Transverse colon (tissue), 4 donors: ENCODE measurements at regions not wholly inside any gene's neighbourhood (a gene's known extent, or its start where the extent isn't known, plus 50 kb on each side); places are given as distances from the start of the nearest gene placed in this dataset.

ENCODE experiments used
- DNase-seq: peaks from one replicate; pipeline ENCODE4 v3.0.0-alpha.2; 2019
- H3K27ac ChIP-seq, 4 donors: fragments of 200-600 bp; sonication (generic); 2 replicates each; pipeline ENCODE4 v1.5.1; 2016 to 2018; ENCODE audit warnings: inconsistent platforms in 4 of 4
- H3K27me3 ChIP-seq: fragments of 200-600 bp; sonication (generic); 2 replicates; pipeline ENCODE4 v1.5.1; 2017; ENCODE audit warnings: inconsistent platforms
- H3K36me3 ChIP-seq, 4 donors: fragments of 200-600 bp; sonication (generic); 2 replicates each; pipeline ENCODE4 v1.5.1; 2017 to 2019; ENCODE audit warnings: inconsistent platforms in 4 of 4
- H3K4me1 ChIP-seq, 4 donors: fragments of 200-600 bp; sonication (generic); 2 replicates each; pipeline ENCODE4 v1.5.1; 2017 to 2020; ENCODE audit warnings: inconsistent platforms in 4 of 4
- H3K4me3 ChIP-seq, 4 donors: fragments of 200-600 bp; sonication (generic); 1 replicate in 1 of 4; 2 replicates in 3 of 4; pipeline versions ENCODE4 v1.5.1 to v1.6.1; 2017 to 2019; ENCODE audit warnings: inconsistent platforms in 4 of 4
- H3K9me3 ChIP-seq, 2 donors: fragments of 200-600 bp; sonication (generic); 2 replicates each; pipeline ENCODE4 v1.5.1; 2017 to 2019; ENCODE audit warnings: inconsistent platforms in 2 of 2
- EP300 ChIP-seq: sonication (generic); formaldehyde crosslinking; IDR thresholded peaks from one replicate; pipeline ENCODE4 v1.6.1; 2017; ENCODE audit warnings: antibody characterized with exemption, low read depth
- POLR2A ChIP-seq: fragments of 450-650 bp; IDR thresholded peaks from one replicate; pipeline ENCODE4 v1.6.1; 2016; ENCODE audit warnings: antibody characterized with exemption, mild to moderate bottlenecking, moderate library complexity
- POLR2AphosphoS5 ChIP-seq, 3 donors: sonication (generic); formaldehyde crosslinking; IDR thresholded peaks; one replicate each; pipeline ENCODE4 v1.6.1; 2016; ENCODE audit warnings: antibody characterized with exemption in 3 of 3
- WGBS, 2 donors: methylation state at CpG; one replicate each; pipeline ENCODE4 v1.1.5; 2018; ENCODE audit warnings: low coverage in 1 of 2; 5-methylcytosine and 5-hydroxymethylcytosine counted together
- in situ Hi-C, 4 donors: fragments of 200-750 bp; cut with MboI; loops; one replicate each; pipeline versions ENCODE4 v1.15.0 to v1.15.1; 2017; ENCODE audit warnings: low sequenced_read_pairs in 3 of 4, low pct_ligation_motif_present in 1 of 4, low pct_unique_long_range_greater_than_20kb in 1 of 4
- intact Hi-C: fragments of 100-400 bp; cut with DNase I; formaldehyde crosslinking; loops from one replicate; pipeline ENCODE4 v1.15.1; 2023; ENCODE audit warnings: low total_unique reads
- TF ChIP-seq, protein P1 (sequence below), 5 experiments: fragments of 200-600 bp in 3 of 5; fragments of 450-650 bp in 2 of 5; sonication (generic) in 3 of 5; IDR thresholded peaks; 1 replicate in 2 of 5; 2 replicates in 3 of 5; pipeline ENCODE4 v1.5.1; 2016 to 2017; ENCODE audit warnings: antibody characterized with exemption in 5 of 5, inconsistent platforms in 3 of 5, mild to moderate bottlenecking in 2 of 5, moderate library complexity in 1 of 5

DNA sequence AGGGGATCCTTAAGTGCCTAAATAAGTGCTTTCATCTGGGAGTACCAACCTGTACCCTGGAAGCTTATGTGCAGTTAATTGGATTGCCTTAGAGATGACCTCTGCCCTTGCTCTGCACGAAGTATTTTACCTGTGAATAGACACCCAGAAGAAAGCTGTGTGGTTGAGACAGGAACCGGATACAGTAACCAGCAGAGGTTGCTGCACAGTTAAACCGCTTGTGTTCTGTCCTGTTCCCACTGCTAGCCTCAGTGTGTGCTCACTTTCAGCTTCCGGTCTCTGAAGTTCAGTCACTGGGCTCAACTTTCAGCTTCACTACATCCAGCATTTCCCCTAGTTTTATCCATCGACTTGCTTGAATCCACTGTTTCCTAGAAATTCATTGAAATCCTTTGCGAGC is 185.3 kb downstream of the FAM170A start:
- intact Hi-C loops, result no loop called here
- H3K27me3 ChIP-seq, result no peaks in the 10 kb centered on the region
- 90 to 94% methylated on average over 3 to 6 of the region's 6 CpGs for WGBS, 2 donors

DNA sequence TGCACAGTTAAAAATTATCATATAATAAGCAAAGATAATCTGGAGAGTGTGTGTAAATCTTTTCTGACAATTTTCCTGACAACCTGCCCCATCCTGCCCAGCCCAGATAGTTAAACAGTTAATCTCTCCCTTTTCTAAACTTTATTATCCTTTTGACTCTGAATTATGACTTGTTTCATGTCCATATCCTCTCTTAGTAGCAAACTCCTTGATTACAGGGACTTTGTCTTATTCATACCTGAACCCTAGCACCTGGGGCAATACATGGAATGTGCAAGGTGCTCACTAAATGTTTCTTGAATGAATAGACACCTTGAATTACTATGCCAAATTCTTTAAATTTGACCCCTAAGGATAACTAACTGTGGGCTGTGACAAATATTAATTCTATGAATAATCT is 186.7 kb downstream of the FAM170A start:
- no peaks in the 10 kb centered on the region for H3K36me3 ChIP-seq
- in situ Hi-C loops, result no loop called here
- H3K4me3 ChIP-seq, result no peak overlapping the region
- no peaks in the 10 kb centered on the region for H3K27me3 ChIP-seq
- H3K27ac ChIP-seq, result no peak overlapping the region
- H3K9me3 ChIP-seq, result no peaks in the 10 kb centered on the region
- TF ChIP-seq, protein P1, sequence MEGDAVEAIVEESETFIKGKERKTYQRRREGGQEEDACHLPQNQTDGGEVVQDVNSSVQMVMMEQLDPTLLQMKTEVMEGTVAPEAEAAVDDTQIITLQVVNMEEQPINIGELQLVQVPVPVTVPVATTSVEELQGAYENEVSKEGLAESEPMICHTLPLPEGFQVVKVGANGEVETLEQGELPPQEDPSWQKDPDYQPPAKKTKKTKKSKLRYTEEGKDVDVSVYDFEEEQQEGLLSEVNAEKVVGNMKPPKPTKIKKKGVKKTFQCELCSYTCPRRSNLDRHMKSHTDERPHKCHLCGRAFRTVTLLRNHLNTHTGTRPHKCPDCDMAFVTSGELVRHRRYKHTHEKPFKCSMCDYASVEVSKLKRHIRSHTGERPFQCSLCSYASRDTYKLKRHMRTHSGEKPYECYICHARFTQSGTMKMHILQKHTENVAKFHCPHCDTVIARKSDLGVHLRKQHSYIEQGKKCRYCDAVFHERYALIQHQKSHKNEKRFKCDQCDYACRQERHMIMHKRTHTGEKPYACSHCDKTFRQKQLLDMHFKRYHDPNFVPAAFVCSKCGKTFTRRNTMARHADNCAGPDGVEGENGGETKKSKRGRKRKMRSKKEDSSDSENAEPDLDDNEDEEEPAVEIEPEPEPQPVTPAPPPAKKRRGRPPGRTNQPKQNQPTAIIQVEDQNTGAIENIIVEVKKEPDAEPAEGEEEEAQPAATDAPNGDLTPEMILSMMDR (IDR thresholded peaks at IDR 0.05), result no peak
- TF ChIP-seq POLR2A, result no peak
- DNase-seq, result no peak
- H3K4me1 ChIP-seq, result no peaks in the 10 kb centered on the region
- intact Hi-C loops, result no loop called here

More for the DNA sequence above, 185.3 kb downstream of the FAM170A start:
- DNase-seq, result no peak
- Histone ChIP-seq H3K27ac (no peak overlapping the region), H3K36me3 (no peaks in the 10 kb centered on the region), H3K4me3 (no peak overlapping the region), H3K4me1 (no peaks in the 10 kb centered on the region), H3K9me3 (no peaks in the 10 kb centered on the region)
- TF ChIP-seq, protein P1 (IDR thresholded peaks at IDR 0.05), result no peak
- TF ChIP-seq EP300 (no peak), POLR2AphosphoS5 (IDR thresholded peaks at IDR 0.05) (no peak), POLR2A (no peak)
- in situ Hi-C loops, result no loop called here

DNA sequence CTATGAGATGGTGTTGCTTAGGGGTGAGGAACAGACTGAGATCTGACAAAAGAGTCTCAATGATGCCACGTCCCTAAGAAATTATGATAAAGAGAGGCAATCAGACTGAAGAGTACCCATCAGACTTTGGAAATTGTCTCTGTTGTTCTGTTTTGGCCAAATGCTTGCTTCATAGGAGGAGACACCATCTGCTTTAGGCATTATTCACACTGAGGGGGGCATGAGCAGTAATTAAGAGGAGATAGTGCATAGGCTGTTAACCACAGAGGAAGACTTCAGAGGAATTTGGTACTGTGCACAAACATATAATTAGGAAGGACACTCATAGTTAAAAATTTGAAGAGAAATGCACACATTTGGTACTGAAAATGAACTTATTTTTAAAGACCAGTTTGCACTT is 190.7 kb downstream of the FAM170A start:
- Histone ChIP-seq H3K27ac (no peak overlapping the region), H3K9me3 (no peaks in the 10 kb centered on the region), H3K36me3 (no peaks in the 10 kb centered on the region), H3K27me3 (no peaks in the 10 kb centered on the region), H3K4me1 (no peaks in the 10 kb centered on the region), H3K4me3 (no peak overlapping the region)
- intact Hi-C loops, result no loop called here
- WGBS, 2 donors, result 85 to 91% methylated on average over 1 of the region's 1 CpG
- in situ Hi-C loops, result no loop called here
- TF ChIP-seq POLR2AphosphoS5 (IDR thresholded peaks at IDR 0.05) (no peak), POLR2A (no peak), EP300 (no peak)
- TF ChIP-seq, protein P1 (IDR thresholded peaks at IDR 0.05), result no peak
- DNase-seq, result no peak

DNA sequence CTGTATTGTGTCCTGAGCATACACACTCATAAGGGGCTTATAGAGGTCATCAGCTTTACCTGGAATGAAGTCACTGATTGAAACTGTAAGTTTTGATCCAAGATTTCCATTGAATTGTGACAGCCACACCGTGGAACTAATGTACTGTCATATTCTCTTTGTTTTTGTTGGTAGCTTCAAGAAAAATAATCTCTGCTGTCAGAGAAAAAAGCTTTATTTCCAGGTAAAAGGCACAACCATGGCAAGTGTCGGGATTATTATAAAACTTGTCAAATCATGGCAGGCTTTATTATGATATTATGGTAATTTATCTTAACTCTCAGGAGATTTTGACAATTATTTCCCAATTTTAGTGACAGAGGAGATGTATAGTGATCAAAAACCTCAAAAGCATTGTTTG is 191.2 kb downstream of the FAM170A start:
- in situ Hi-C loops (no loop called here), intact Hi-C loops (no loop called here)
- DNase-seq, result no peak
- Histone ChIP-seq H3K4me1 (no peaks in the 10 kb centered on the region), H3K27ac (no peak overlapping the region), H3K36me3 (no peaks in the 10 kb centered on the region), H3K9me3 (no peaks in the 10 kb centered on the region), H3K4me3 (no peak overlapping the region), H3K27me3 (no peaks in the 10 kb centered on the region)
- 68 to 70% methylated on average over 2 of the region's 2 CpGs for WGBS, 2 donors
- TF ChIP-seq EP300 (no peak), POLR2A (no peak), POLR2AphosphoS5 (IDR thresholded peaks at IDR 0.05) (no peak)
- TF ChIP-seq, protein P1 (IDR thresholded peaks at IDR 0.05), result no peak
